PC-9 (cell line): ENCODE measurements at regions not wholly inside any gene's neighbourhood (a gene's known extent, or its start where the extent isn't known, plus 50 kb on each side); places are given as distances from the start of the nearest gene placed in this dataset.
"Not testable (repeated sequence)": the region's sequence is repeated elsewhere in the genome, so short reads cannot be mapped to it uniquely, and the experiment has no call there.

ENCODE experiments used
- BruUV-seq: library from RNA; stranded (reverse); fragments of 400-500 nt; replicated peaks from 2 replicates; lab custom pipeline; 2021; lab: Mats Ljungman, UMichigan
- CTCF ChIA-PET: fragments of 300-600 bp; sonication (Branson Sonifier 250); formaldehyde crosslinking; loops from one replicate; lab custom pipeline; 2022; ENCODE audit warnings: antibody characterized with exemption; lab: Charles Lee
- POLR2A ChIA-PET: fragments of 300-600 bp; sonication (Branson Sonifier 250); formaldehyde crosslinking; loops from one replicate; lab custom pipeline; 2022; ENCODE audit warnings: antibody characterized with exemption; ENCODE audit not compliant: unreplicated experiment; lab: Charles Lee
- DNase-seq, 2 experiments: peaks; one replicate each; pipeline versions ENCODE4 v3.0.0 to v3.0.0-alpha.2; 2015 to 2022; ENCODE audit warnings: mixed read lengths in 1 of 2
- H2AFZ ChIP-seq: fragments of 200-600 bp; sonication (generic); 2 replicates; pipeline ENCODE4 v1.8.1; 2017; ENCODE audit warnings: antibody characterized with exemption
- H3F3A ChIP-seq: fragments of 200-600 bp; sonication (generic); 2 replicates; pipeline ENCODE4 v1.8.1; 2017; ENCODE audit warnings: antibody characterized with exemption, mild to moderate bottlenecking, low read depth; ENCODE audit not compliant: insufficient read depth
- H3K27ac ChIP-seq: fragments of 200-600 bp; sonication (generic); 2 replicates; pipeline ENCODE4 v1.6.1; 2016; ENCODE audit warnings: mixed run types
- H3K27me3 ChIP-seq: fragments of 200-600 bp; sonication (generic); 2 replicates; pipeline ENCODE4 v1.6.1; 2016; ENCODE audit warnings: low read depth, mixed run types; ENCODE audit not compliant: insufficient read depth
- H3K36me3 ChIP-seq: fragments of 200-600 bp; sonication (generic); 2 replicates; pipeline ENCODE4 v1.6.1; 2016; ENCODE audit warnings: low read depth, mixed run types
- H3K4me1 ChIP-seq: fragments of 200-600 bp; sonication (generic); replicated peaks from 2 replicates; pipeline ENCODE4 v1.6.1; 2016; ENCODE audit warnings: mixed run types; ENCODE audit not compliant: insufficient read depth
- H3K4me2 ChIP-seq: fragments of 200-600 bp; sonication (generic); 2 replicates; pipeline ENCODE4 v1.6.1; 2017; ENCODE audit warnings: mixed run types
- H3K4me3 ChIP-seq: fragments of 200-600 bp; sonication (generic); 2 replicates; pipeline ENCODE4 v1.6.1; 2016; ENCODE audit warnings: mixed run types
- H3K79me2 ChIP-seq: fragments of 200-600 bp; sonication (generic); 2 replicates; pipeline ENCODE4 v1.6.1; 2017; ENCODE audit warnings: low read depth, mixed run types
- H3K9me2 ChIP-seq: fragments of 200-600 bp; sonication (generic); 2 replicates; pipeline ENCODE4 v1.8.1; 2017; ENCODE audit warnings: mild to moderate bottlenecking; ENCODE audit not compliant: insufficient read depth
- H3K9me3 ChIP-seq: fragments of 200-600 bp; sonication (generic); 2 replicates; pipeline ENCODE4 v1.8.1; 2016; ENCODE audit warnings: low read depth; ENCODE audit not compliant: insufficient read depth
- H4K20me1 ChIP-seq: fragments of 200-600 bp; sonication (generic); 2 replicates; pipeline ENCODE4 v1.8.1; 2017; ENCODE audit not compliant: insufficient read depth
- CTCF ChIP-seq: fragments of 200-600 bp; sonication (generic); conservative IDR thresholded peaks from 2 replicates; pipeline ENCODE4 v1.6.1; 2017; ENCODE audit warnings: mixed run types, antibody characterized with exemption, mild to moderate bottlenecking, moderate library complexity
- EZH2 ChIP-seq: fragments of 200-600 bp; sonication (generic); IDR thresholded peaks from 2 replicates; pipeline ENCODE4 v1.8.0; 2017; ENCODE audit warnings: antibody characterized with exemption, low read depth
- intact Hi-C: fragments of 100-400 bp; cut with micrococcal nuclease; formaldehyde crosslinking; loops from one replicate; pipeline ENCODE4 v1.10.0; 2022; ENCODE audit not compliant: unreplicated experiment

- Histone ChIP-seq H3K4me2 (no peak overlapping the region), H3F3A (no peaks in the 10 kb centered on the region), H3K9me2 (no peaks in the 10 kb centered on the region), H2AFZ (no peak overlapping the region), H4K20me1 (no peaks in the 10 kb centered on the region), H3K36me3 (no peaks in the 10 kb centered on the region), H3K79me2 (no peaks in the 10 kb centered on the region), H3K27ac (no peak overlapping the region), H3K4me3 (no peak overlapping the region), H3K27me3 (no peaks in the 10 kb centered on the region), H3K9me3 (no peaks in the 10 kb centered on the region), H3K4me1 (no peaks in the 10 kb centered on the region)
- no peak for DNase-seq
- CTCF ChIA-PET = no interaction called here
- POLR2A ChIA-PET = no interaction called here
- TF ChIP-seq CTCF (no peak), EZH2 (no peak)
- intact Hi-C loops = no loop called here
- BruUV-seq = no TSS peak
These were observed 70.0 kb upstream of the WDR72 start for GRCh38 chr15:53829471-53829870.

DNA sequence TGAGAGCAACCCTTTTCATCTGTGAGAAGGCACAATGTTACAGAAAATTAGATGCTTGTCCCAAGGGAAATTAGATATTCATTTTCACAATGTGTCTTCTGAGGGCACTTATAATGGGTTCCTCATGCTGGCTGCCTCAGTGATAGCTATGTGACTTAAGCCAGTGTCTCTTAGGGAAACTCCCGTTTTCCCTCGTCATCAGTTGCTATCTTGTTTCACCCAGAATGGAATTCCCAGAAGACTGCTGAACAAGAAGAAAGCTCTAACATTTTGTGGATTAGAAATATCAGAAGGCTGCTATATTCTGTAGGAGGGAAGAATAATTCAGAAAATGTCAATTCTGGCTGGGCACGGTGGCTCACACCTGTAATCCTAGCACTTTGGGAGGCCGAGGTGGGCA is 67.9 kb upstream of the WDR72 start:
- H3K27ac ChIP-seq = no peak overlapping the region
- POLR2A ChIA-PET = no interaction called here
- no peaks in the 10 kb centered on the region for H3F3A ChIP-seq
- H3K4me1 ChIP-seq = no peaks in the 10 kb centered on the region
- H4K20me1 ChIP-seq = no peaks in the 10 kb centered on the region
- no TSS peak for BruUV-seq
- H3K4me3 ChIP-seq = no peak overlapping the region
- H3K27me3 ChIP-seq = no peaks in the 10 kb centered on the region
- no peaks in the 10 kb centered on the region for H3K9me2 ChIP-seq
- H3K79me2 ChIP-seq = no peaks in the 10 kb centered on the region
- no peaks in the 10 kb centered on the region for H3K36me3 ChIP-seq
- no peak for DNase-seq
- no peaks in the 10 kb centered on the region for H3K9me3 ChIP-seq
- TF ChIP-seq EZH2 (no peak), CTCF (no peak)
- CTCF ChIA-PET = no interaction called here
- H3K4me2 ChIP-seq = no peak overlapping the region
- H2AFZ ChIP-seq = no peak overlapping the region
- intact Hi-C loops = no loop called here

DNA sequence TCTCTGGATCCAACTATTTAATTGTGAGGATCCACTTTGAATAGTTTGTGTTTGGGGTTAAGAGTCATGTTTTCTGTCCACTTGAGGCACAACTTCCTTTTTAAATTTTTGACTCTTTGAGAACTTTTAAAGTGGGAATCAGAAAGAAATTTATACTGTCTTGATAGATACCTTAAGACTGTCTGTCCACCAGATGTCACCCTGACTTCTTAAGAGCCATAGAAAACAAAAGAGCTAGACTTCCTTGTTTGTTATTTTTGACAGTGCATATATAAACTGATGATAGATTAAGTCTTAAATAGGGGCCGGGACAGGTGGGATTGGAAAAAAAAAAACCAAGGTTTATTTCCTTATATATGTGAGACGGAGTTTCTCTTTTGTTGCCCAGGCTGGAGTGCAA is 52.1 kb upstream of the WDR72 start:
- no peaks in the 10 kb centered on the region for H3K36me3 ChIP-seq
- no peak overlapping the region for H2AFZ ChIP-seq
- H4K20me1 ChIP-seq = no peaks in the 10 kb centered on the region
- ChIA-PET CTCF (interaction anchor here (0.6 to 0.7 kb wide), 3 partner anchors 531 to 1400 kb away, joined by 3 to 16 read pairs (median 7); no protein-coding TSS in a partner anchor), POLR2A (no interaction called here)
- H3K4me2 ChIP-seq = no peak overlapping the region
- no peak for DNase-seq
- H3K9me3 ChIP-seq = no peaks in the 10 kb centered on the region
- BruUV-seq = no TSS peak
- no peaks in the 10 kb centered on the region for H3K9me2 ChIP-seq
- H3K4me1 ChIP-seq = no peaks in the 10 kb centered on the region
- no peaks in the 10 kb centered on the region for H3F3A ChIP-seq
- no peaks in the 10 kb centered on the region for H3K79me2 ChIP-seq
- no peaks in the 10 kb centered on the region for H3K27me3 ChIP-seq
- TF ChIP-seq EZH2 (no peak), CTCF (no peak)
- intact Hi-C loops = no loop called here
- H3K27ac ChIP-seq = no peak overlapping the region
- no peak overlapping the region for H3K4me3 ChIP-seq

DNA sequence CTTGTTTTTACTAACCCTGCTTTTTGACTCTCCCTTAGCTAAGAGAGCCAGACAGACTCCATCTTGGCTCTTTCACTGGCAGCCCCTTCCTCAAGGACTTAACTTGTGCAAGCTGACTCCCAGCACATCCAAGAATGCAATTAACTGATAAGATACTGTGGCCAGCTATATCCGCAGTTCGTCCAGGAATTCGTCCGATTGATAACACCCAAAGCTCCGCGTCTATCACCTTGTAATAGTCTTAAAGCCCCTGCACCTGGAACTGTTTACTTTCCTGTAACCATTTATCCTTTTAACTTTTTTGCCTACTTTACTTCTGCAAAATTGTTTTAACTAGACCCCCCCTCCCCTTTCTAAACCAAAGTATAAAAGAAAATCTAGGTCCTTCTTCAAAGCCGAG is 50.8 kb upstream of the WDR72 start:
- H4K20me1 ChIP-seq, H3K4me3 ChIP-seq, H3K4me1 ChIP-seq, DNase-seq, H3K36me3 ChIP-seq, H3K4me2 ChIP-seq, H2AFZ ChIP-seq, POLR2A ChIA-PET, H3K9me3 ChIP-seq, H3K27me3 ChIP-seq, intact Hi-C loops, H3K9me2 ChIP-seq, BruUV-seq, H3K27ac ChIP-seq, CTCF ChIA-PET, H3F3A ChIP-seq, H3K79me2 ChIP-seq: not testable (repeated sequence)
